ENCODE measurements at regions not wholly inside any gene's neighbourhood (a gene's known extent, or its start where the extent isn't known, plus 50 kb on each side); places are given as distances from the start of the nearest gene placed in this dataset.

- Mint-ChIP-seq H3K4me1 (peaks cover 20 to 24% of the 10 kb centered on the region in 2 experiments), H3K27me3 (ENCODE audit: low read depth) (no peaks in the 10 kb centered on the region; the same call in 1 of the 2 replicates), H3K36me3 (ENCODE audit: insufficient read depth in 1 of 3, low read depth in 3 of 3) (no peaks in the 10 kb centered on the region; a peak in 1 of 7 replicates), H3K4me3 (no peak overlapping the region), H3K27ac (no peak overlapping the region; a peak in 1 of 7 replicates), H3K9me3 (no peaks in the 10 kb centered on the region)
- Histone ChIP-seq H2BK120ac (ENCODE audit: low read depth, low read length, poor library complexity, severe bottlenecking) (no peak overlapping the region), H2BK5ac (ENCODE audit: insufficient read length, low read length) (no peak overlapping the region), H2BK20ac (ENCODE audit: low read depth, low read length, poor library complexity, severe bottlenecking) (no peak overlapping the region), H3K14ac (ENCODE audit: insufficient read depth, low read length) (no peak overlapping the region), H4K91ac (ENCODE audit: insufficient read length, low read depth, low read length) (no peak overlapping the region), H4K5ac (ENCODE audit: insufficient read length, low read depth, low read length) (no peak overlapping the region), H2AK5ac (ENCODE audit: insufficient read length, low read length) (no peak overlapping the region), H3K18ac (ENCODE audit: insufficient read length, low read depth, low read length) (no peak overlapping the region), H3K79me1 (ENCODE audit: insufficient read depth, low read depth, low read length, poor library complexity, severe bottlenecking) (no peaks in the 10 kb centered on the region), H2BK15ac (ENCODE audit: low read depth, low read length) (no peak overlapping the region), H4K20me1 (ENCODE audit: control insufficient read depth, insufficient read depth, insufficient read length) (no peaks in the 10 kb centered on the region), H3K4me2 (ENCODE audit: insufficient read depth, insufficient read length, low read length) (no peak overlapping the region), H2AFZ (ENCODE audit: low read length) (no peak overlapping the region), H3K27ac (ENCODE audit: insufficient read length, low read depth, low read length) (no peak overlapping the region), H3K4ac (ENCODE audit: low read depth, low read length) (no peak overlapping the region), H3K79me2 (ENCODE audit: insufficient read depth, low read length) (no peaks in the 10 kb centered on the region), H4K8ac (replicated peaks; ENCODE audit: insufficient read length, low read depth, low read length) (no peak overlapping the region), H3K23ac (ENCODE audit: insufficient read length, low read depth, low read length) (no peak overlapping the region), H3K9ac (ENCODE audit: extremely low read depth, insufficient read length, low read length) (no peak overlapping the region), H3T11ph (ENCODE audit: low read length) (no peak overlapping the region), H2BK12ac (ENCODE audit: insufficient read length, low read depth, low read length) (no peak overlapping the region), H3K4me1 (ENCODE audit: insufficient read depth, low read length) (peaks cover 4% of the 10 kb centered on the region), H3K27me3 (ENCODE audit: insufficient read depth, low read length) (no peaks in the 10 kb centered on the region), H3K23me2 (ENCODE audit: insufficient read length, low read depth, low read length, poor library complexity, severe bottlenecking) (no peaks in the 10 kb centered on the region), H3K9me3 (ENCODE audit: control insufficient read depth, low read depth, low read length) (no peaks in the 10 kb centered on the region), H3K56ac (ENCODE audit: insufficient read length, low read depth, low read length) (no peak overlapping the region)
- DNase-seq, result no peak
- WGBS (ENCODE audit: extremely low coverage, insufficient read length, low lambda C conversion rate), result no CpG with 5 or more reads among the region's 1 CpG
- TF ChIP-seq CTCF (conservative IDR thresholded peaks at IDR 0.05), result no peak
Observed at GRCh38 chr1:238119861-238120260, 229.1 kb upstream of the ZP4 start.
